ENCODE measurements at regions not wholly inside any gene's neighbourhood (a gene's known extent, or its start where the extent isn't known, plus 50 kb on each side); places are given as distances from the start of the nearest gene placed in this dataset.

DNA sequence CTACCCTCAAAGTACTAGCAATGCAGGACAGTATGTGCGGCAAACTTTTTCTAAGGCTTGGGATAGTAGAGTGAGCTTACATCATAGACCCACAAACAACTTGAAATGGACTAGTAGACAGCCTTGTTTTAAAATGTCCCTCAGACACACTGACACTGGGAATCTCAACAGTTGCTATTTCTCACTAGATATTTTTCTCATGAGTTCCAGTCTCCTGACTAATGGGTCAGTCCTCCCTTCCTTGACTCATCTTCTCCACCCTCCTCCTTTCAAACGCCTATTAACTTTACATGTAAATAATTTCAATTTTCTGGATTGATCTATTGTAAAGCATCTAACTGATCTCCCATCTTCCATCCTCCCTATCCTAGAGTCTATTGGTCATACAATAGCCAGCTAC is 308.3 kb upstream of the PREP start:
- H3K27me3 ChIP-seq = no peaks in the 10 kb centered on the region
- no peaks in the 10 kb centered on the region for H3K4me1 ChIP-seq
- H3K9me3 ChIP-seq = peaks cover 0 to 12% (median 2%) of the 10 kb centered on the region in 4 donors
- no peak overlapping the region for H3K4me3 ChIP-seq
- H3K36me3 ChIP-seq = no peaks in the 10 kb centered on the region
- H3K27ac ChIP-seq = no peak overlapping the region
- 98 to 99% methylated on average over 2 of the region's 2 CpGs for whole genome bisulfite sequencing, 2 donors
- TF ChIP-seq, protein P1, sequence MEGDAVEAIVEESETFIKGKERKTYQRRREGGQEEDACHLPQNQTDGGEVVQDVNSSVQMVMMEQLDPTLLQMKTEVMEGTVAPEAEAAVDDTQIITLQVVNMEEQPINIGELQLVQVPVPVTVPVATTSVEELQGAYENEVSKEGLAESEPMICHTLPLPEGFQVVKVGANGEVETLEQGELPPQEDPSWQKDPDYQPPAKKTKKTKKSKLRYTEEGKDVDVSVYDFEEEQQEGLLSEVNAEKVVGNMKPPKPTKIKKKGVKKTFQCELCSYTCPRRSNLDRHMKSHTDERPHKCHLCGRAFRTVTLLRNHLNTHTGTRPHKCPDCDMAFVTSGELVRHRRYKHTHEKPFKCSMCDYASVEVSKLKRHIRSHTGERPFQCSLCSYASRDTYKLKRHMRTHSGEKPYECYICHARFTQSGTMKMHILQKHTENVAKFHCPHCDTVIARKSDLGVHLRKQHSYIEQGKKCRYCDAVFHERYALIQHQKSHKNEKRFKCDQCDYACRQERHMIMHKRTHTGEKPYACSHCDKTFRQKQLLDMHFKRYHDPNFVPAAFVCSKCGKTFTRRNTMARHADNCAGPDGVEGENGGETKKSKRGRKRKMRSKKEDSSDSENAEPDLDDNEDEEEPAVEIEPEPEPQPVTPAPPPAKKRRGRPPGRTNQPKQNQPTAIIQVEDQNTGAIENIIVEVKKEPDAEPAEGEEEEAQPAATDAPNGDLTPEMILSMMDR (IDR thresholded peaks at IDR 0.05) = no peak
- TF ChIP-seq EP300 (IDR thresholded peaks at IDR 0.05) (no peak), POLR2A (IDR thresholded peaks at IDR 0.05) (no peak)
- DNase-seq (ENCODE audit: low spot score in 2 of 2) = no peak

GRCh38 chr6:105705608-105706007 is 302.7 kb upstream of the PREP start:
- Histone ChIP-seq H3K4me1 (no peaks in the 10 kb centered on the region), H3K4me3 (no peak overlapping the region), H3K36me3 (no peaks in the 10 kb centered on the region), H3K27me3 (no peaks in the 10 kb centered on the region), H3K9me3 (no peaks in the 10 kb centered on the region), H3K27ac (no peak overlapping the region)
- TF ChIP-seq, protein P1 (IDR thresholded peaks at IDR 0.05) = no peak
- TF ChIP-seq EP300 (IDR thresholded peaks at IDR 0.05) (no peak), POLR2A (IDR thresholded peaks at IDR 0.05) (no peak)
- no peak for DNase-seq (ENCODE audit: low spot score in 2 of 2)
- WGBS, 2 donors = 76 to 96% methylated on average over 5 of the region's 5 CpGs

- H3K9me3 ChIP-seq = no peaks in the 10 kb centered on the region
- 86 to 88% methylated on average over 3 of the region's 3 CpGs for WGBS, 2 donors
- TF ChIP-seq, protein P1 (IDR thresholded peaks at IDR 0.05) = no peak
- TF ChIP-seq POLR2A (IDR thresholded peaks at IDR 0.05) = no peak
- no peak for TF ChIP-seq EP300 (IDR thresholded peaks at IDR 0.05)
- H3K4me1 ChIP-seq = peaks cover 0 to 8% (median 0%) of the 10 kb centered on the region in 4 donors
- H3K27me3 ChIP-seq = no peaks in the 10 kb centered on the region
- no peak overlapping the region for H3K27ac ChIP-seq
- H3K36me3 ChIP-seq = no peaks in the 10 kb centered on the region
- no peak overlapping the region for H3K4me3 ChIP-seq
- DNase-seq (ENCODE audit: low spot score in 2 of 2) = no peak
Observed at GRCh38 chr6:105695461-105695860, 292.6 kb upstream of the PREP start.

DNA sequence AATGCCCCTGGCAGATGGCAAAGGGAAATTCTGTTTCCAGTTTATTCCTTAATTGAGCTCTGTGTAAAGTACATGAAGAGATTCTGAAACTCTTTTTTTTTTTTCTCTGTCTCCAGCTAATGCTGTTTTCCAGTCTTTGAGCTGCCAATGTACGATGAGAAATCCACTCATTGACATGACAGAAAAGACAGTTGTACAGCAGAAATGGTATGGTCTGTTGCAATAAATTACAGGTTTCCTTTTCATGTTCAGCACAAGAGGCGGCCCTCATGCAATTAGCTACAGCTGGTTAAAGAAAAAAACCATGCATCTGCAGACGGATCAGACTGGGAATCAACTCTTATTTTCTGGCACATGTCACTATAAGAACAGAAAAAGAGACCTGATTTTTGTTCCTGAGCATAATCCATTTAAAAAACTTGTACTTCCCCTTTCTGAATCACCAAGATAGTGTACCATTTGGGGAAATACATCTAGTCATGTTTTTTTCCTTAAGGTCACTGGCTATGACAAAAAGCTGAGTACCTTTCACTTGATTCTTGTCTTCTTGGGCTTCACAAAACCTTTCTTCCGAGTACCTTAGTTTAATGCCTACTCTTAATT is 289.8 kb upstream of the PREP start:
- TF ChIP-seq EP300 (IDR thresholded peaks at IDR 0.05) (no peak), POLR2A (IDR thresholded peaks at IDR 0.05) (no peak)
- TF ChIP-seq, protein P1 (IDR thresholded peaks at IDR 0.05) = no peak
- Histone ChIP-seq H3K27ac (no peak overlapping the region), H3K9me3 (no peaks in the 10 kb centered on the region), H3K36me3 (no peaks in the 10 kb centered on the region), H3K4me3 (no peak overlapping the region), H3K27me3 (no peaks in the 10 kb centered on the region), H3K4me1 (peaks cover 0 to 8% (median 0%) of the 10 kb centered on the region in 4 donors)
- no peak for DNase-seq (ENCODE audit: low spot score in 2 of 2)
- 67 to 72% methylated on average over 4 of the region's 4 CpGs for WGBS, 2 donors

DNA sequence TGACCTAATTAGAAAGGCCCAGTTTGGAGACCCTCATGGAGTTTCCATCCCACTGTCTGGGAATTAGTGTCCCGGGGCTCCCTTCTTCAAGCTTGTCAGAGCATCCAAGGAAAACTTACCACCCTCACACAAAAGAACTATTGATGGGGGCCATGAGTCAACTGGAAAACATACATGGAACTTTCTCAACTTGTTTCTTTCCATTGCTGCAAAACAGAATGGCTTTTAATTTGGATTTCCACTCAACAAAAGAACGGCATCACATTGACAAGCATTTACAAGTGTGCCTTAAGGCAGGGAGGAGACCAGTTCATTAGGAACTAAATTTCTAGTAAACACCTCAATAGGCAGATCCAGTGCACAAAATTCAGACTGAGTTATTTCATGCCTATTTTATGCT is 289.1 kb upstream of the PREP start:
- no peaks in the 10 kb centered on the region for H3K27me3 ChIP-seq
- 48 to 74% methylated on average over 2 of the region's 2 CpGs for WGBS, 2 donors

More for the DNA sequence above, 289.1 kb upstream of the PREP start:
- H3K4me3 ChIP-seq = no peak overlapping the region
- no peak for DNase-seq (ENCODE audit: low spot score in 2 of 2)
- TF ChIP-seq POLR2A (IDR thresholded peaks at IDR 0.05) (no peak), EP300 (IDR thresholded peaks at IDR 0.05) (no peak)
- TF ChIP-seq, protein P1 (IDR thresholded peaks at IDR 0.05) = no peak
- no peak overlapping the region for H3K27ac ChIP-seq
- no peaks in the 10 kb centered on the region for H3K36me3 ChIP-seq
- peaks cover 0 to 5% (median 0%) of the 10 kb centered on the region in 4 donors for H3K9me3 ChIP-seq
- peaks cover 0 to 8% (median 0%) of the 10 kb centered on the region in 4 donors for H3K4me1 ChIP-seq
